Occipital lobe (tissue), 1 donor: ENCODE measurements at regions not wholly inside any gene's neighbourhood (a gene's known extent, or its start where the extent isn't known, plus 50 kb on each side); places are given as distances from the start of the nearest gene placed in this dataset.
"Not testable (repeated sequence)": the region's sequence is repeated elsewhere in the genome, so short reads cannot be mapped to it uniquely, and the experiment has no call there.

Experiments
- DNase-seq: peaks from one replicate; lab custom pipeline; 2025; lab: John Stamatoyannopoulos, UW

- DNase-seq, result no peak
These were observed 617.3 kb upstream of the GOT2 start for GRCh38 chr16:59351305-59351903.

DNA sequence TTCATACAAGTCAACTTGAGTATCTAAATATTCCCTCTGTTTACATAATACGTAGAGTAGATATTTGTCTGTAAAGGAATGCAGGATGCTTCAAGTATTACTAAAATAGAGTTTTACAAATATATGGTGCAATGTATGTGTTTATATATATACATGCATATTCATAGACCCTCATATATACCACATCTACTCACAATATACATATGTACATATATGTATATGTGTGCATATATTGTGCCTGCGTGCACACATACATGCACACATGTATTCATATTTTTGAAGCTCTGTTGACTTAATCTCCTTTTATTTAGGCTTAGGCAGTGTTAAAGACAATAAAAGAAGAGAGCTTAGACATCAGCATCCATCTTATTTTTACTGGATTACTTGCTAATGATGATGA lies 616.6 kb upstream of the GOT2 start:
- no peak for DNase-seq

DNA sequence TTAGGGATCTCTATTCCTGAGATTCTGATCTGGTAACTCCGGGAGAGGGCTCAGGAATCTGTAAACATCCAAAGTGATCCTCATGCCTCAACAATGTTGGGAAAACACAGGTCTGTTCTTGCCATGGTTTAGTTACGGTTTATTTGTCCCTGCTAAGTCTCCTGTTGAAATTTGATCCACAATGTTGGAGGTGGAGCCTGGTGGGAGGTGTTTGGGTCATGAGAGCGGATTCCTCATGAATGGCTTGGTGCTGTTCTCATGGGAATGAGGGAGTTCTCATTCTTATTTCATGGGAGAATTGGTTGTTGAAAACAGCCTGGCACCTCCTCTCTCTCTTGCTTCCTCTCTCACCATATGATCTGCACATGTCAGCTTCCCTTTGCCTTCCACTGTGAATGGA lies 608.6 kb upstream of the GOT2 start:
- DNase-seq, result no peak

- no peak for DNase-seq
These were observed 607.3 kb upstream of the GOT2 start for GRCh38 chr16:59341368-59341767.

DNA sequence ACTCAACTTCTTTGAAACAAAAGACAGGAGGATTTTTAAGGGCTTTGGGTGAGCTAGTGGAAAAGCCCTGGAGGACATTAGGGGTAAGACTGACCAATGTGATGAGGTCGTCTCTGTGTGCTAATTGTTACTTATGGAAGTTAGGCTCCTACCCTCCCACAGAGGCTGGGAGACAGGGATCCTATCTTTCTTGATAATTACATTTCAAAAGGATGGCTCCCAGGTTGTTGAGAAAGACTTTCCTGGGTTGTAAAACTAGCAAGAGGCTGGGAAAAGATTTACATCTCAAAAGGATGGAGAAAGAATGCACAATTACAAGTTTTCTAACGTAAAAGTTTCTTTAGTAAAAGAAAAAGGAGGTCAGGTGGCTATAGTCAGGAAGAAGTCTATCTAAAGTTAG lies 605.8 kb upstream of the GOT2 start:
- DNase-seq, result no peak

- DNase-seq, result no peak
These were observed 602.1 kb upstream of the GOT2 start for GRCh38 chr16:59336136-59336695.

DNA sequence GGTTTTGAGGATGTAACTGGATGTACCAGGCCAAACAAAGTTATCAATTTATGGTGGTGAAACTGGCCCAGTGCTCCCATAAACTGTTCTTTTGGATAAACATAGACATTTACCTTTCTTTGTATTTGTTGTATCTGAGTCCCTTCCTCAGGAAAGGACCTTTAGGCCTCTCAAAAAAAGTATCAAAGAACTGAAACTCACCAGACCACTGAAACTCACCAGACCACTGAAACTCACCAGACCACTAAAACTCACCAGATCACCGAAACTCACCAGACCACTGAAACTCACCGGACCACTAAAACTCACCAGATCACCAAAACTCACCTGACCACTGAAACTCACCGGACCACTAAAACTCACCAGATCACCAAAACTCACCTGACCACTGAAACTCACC lies 597.6 kb upstream of the GOT2 start:
- not testable (repeated sequence) for DNase-seq

- DNase-seq, result no peak
These were observed 596.0 kb upstream of the GOT2 start for GRCh38 chr16:59330019-59330670.

DNA sequence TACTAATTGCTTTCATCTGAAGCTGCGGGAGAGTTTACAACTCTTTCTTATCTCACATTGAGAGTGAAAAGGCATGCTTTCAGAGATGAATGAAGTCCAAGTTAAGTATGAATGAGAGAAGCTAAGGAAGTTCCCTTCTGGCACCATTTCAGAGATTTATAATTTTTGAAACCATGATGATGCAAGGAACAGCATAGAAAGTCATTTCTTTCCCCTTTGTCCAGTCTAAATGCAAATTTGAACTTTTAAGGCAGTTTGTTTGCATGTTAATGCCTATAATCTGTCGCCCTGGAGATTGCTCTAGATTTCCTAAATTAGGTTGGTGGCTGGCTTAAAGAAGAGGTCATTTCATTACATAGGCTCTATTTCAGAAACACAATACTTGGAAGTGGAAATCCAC lies 594.8 kb upstream of the GOT2 start:
- DNase-seq, result no peak

GRCh38 chr16:59327894-59328293 lies 593.8 kb upstream of the GOT2 start:
- no peak for DNase-seq

DNA sequence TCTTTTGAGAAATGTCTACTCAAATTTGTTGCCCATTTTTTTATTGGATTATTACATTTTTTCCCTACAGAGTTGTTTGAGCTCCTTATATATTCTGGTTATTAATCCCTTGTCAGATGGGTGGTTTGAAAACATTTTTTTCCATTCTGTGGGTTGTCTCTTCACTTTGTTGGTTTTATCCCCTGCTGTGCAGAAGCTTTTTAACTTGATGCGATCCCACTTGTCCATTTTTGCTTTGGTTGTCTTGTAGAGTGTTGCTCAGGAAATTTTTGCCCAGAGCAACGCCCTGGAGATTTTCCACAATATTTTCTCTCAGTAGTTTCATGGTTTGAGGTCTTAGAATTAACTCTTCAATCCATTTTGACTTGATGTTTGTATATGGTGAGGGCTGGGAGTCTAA lies 592.8 kb upstream of the GOT2 start:
- DNase-seq, result no peak

DNA sequence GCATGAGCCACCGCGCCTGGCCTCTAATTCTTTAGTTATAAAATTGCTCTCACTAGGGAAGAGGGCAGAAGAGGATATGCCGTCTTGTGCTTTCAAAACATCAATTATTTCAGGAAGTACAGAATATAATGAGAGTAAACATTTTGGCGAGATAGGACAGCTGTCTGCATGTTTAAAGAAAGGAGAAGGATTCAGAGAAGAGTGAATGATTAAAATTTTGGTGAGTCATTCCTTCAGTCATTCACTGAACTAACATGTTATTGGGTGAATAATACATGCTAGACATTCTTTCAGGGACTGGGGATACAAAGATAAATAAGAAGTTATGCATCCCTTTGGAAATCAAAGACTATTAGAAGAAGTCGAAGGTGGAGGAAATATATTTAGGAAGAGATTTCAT lies 590.3 kb upstream of the GOT2 start:
- DNase-seq, result no peak

GRCh38 chr16:59320657-59321056 lies 586.5 kb upstream of the GOT2 start:
- DNase-seq, result no peak

DNA sequence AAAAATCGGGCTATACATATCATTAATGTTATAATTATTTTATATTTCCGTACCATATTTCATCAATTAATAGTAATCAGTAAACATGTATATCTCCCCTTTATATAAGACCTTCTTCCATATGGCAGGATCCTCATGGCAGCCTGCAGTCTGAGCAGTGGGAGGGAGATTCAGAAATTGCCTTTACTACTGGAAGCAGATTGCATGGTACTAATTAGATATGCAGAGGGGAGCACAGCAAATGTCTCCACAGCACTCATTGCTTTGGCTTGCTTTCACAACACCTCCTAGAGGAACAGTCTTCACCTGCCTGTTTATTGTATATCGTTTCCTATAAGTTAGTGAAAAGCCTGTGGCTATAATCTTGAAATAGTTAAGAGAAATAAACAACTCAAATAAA lies 585.8 kb upstream of the GOT2 start:
- no peak for DNase-seq

DNA sequence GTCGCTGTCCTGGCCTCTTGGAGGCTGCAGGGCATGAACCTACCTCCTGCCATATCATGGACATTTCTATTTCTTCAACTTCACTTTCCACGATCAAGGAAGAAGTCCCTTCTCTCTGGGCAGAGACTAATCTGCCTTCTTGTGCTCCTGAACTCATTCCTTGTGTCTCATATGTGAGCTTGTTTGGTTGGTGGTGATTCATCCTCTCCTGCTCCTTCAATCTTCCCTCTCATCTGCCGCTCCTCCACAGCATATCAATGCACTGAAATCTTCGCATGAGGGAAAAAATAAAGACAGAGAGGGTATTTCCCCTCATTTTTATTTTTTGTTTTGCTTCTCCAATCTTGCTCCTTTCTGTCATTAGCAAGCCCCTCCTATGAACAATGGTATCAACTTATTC lies 571.7 kb upstream of the GOT2 start:
- DNase-seq, result no peak

- DNase-seq, result no peak
These were observed 562.8 kb upstream of the GOT2 start for GRCh38 chr16:59296888-59297287.

DNA sequence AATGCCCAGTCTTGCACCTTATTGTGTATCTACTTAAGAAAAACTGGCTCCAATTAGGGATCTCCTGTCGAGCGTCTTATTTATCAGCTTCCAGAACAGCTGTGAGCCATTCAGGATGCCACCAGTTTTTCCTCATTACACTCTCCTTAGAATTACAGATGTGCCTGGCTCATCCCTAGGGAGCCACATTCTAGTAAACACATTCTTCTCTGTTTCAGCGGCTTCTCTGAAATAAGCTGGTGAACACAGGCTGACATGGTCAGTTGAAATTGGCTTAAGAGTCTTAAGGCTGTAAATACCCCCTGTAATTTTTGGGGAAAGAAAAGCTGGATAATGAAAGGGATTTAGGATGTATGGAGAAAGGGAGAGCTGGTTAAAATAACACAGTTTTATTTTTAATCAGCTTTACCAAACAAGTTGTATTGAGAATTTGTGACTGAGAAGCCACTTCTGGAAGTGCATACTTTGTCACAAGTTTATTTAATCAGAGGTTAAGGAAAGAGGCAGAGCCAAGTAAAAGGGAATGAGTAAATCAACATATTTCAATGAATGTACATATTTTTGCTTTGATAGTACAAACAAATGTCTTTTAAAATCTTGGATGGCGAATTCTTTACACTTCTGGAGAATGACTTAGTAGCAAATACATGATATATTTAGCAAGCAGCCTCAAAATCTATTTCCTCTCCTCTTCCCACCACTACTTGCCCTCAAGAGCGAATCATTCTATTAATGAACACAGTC lies 562.0 kb upstream of the GOT2 start:
- DNase-seq, result no peak

DNA sequence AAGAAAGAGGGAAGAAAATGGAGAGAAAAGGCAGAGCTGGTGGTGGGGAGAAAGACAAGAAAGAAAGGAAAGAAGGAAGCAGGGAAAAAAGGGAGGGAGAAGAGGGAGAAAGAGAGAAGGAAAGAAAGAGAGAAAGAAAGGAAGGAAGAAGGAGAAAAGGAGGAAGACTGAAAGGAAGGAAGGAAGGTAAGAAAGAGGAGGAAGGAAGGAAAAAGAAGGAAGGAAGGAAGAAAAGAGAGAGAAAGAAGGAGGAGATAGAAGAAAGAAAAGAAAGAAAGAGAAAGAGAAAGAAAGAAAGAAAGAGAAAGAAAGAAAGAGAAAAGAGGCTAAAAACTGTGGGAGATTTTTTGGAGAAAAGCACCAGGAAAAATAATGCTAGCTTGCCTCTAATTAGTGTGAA lies 561.4 kb upstream of the GOT2 start:
- DNase-seq, result no peak

DNA sequence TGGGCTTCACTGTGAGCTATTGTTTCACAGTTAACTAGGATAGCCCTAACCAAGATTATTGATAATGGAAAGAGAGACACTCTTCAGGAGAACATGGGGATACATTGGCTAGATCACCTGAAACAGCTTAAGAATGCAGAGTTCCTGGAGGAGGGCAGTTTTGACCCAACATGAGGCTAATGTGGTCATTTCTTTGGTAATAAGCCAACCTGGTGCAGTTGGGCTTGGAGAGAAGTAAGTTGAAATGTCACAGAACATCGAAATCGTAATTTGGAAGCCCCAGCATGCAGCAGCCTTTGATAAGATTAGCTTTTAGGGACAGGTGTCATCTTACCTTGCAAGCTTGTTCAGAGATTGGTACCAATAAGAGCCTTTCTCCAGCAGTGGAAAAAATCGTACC lies 556.6 kb upstream of the GOT2 start:
- DNase-seq, result no peak

GRCh38 chr16:59289151-59289550 lies 555.0 kb upstream of the GOT2 start:
- no peak for DNase-seq

DNA sequence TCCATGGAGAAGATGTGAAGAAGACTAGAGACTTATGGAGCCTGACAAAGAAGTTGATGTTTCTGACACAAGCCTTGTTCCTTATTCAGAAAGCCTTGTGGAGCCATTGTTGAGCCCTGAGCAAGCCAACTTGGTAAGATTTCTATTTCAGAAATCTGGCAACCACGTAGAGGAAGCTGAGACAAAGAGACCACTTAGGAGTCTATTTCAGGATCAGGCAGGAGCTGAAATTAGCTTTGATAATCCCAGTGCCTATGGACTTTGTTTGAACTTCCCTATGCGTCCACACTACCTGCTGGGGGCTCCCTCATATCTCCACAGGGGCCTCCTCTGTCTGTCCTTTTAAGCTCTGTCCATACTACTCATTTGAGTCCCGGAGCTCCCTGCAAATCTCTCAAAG lies 540.0 kb upstream of the GOT2 start:
- DNase-seq, result no peak

DNA sequence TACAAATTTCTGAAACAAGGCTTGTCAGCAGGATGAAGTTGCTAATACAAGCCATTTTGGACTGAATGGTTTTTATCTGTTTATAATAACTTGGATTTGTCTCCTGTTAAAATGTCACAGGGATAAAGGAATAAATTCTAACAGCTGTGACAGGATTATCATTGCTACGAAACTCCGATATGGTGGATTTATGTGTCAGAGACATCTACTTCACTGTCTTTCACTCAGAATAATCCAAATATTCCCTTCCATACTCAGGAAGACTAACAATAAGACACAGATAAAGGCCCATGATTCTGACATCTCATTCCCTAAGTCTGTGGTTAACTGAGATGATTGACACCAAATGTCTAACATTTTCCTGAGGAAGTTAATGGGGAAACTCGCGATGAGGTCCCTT lies 529.8 kb upstream of the GOT2 start:
- DNase-seq, result no peak

- DNase-seq, result no peak
These were observed 526.8 kb upstream of the GOT2 start for GRCh38 chr16:59260892-59261291.
